ENCODE measurements at regions not wholly inside any gene's neighbourhood (a gene's known extent, or its start where the extent isn't known, plus 50 kb on each side); places are given as distances from the start of the nearest gene placed in this dataset.

GRCh38 chrX:39956803-39957394 is 140.9 kb downstream of the BCOR start:
- no peak for DNase-seq (ENCODE audit: low read depth in 2 of 3, low spot score in 1 of 3)

GRCh38 chrX:39957816-39958566 is 139.8 kb downstream of the BCOR start:
- DNase-seq (ENCODE audit: low read depth in 2 of 3, low spot score in 1 of 3): no peak

- DNase-seq (ENCODE audit: low read depth in 2 of 3, low spot score in 1 of 3): no peak
Measured at GRCh38 chrX:39958850-39959249, 138.9 kb downstream of the BCOR start.

GRCh38 chrX:39960219-39960618 is 137.5 kb downstream of the BCOR start:
- no peak for DNase-seq (ENCODE audit: low read depth in 2 of 3, low spot score in 1 of 3)

- DNase-seq (ENCODE audit: low read depth in 2 of 3, low spot score in 1 of 3): no peak
Measured at GRCh38 chrX:39961441-39961840, 136.3 kb downstream of the BCOR start.

GRCh38 chrX:39965051-39965573 is 132.6 kb downstream of the BCOR start:
- DNase-seq (ENCODE audit: low read depth in 2 of 3, low spot score in 1 of 3): no peak

GRCh38 chrX:39966176-39966575 is 131.6 kb downstream of the BCOR start:
- no peak for DNase-seq (ENCODE audit: low read depth in 2 of 3, low spot score in 1 of 3)

- DNase-seq (ENCODE audit: low read depth in 2 of 3, low spot score in 1 of 3): no peak
Measured at GRCh38 chrX:39967348-39967747, 130.4 kb downstream of the BCOR start.

GRCh38 chrX:39969099-39969818 is 128.5 kb downstream of the BCOR start:
- no peak for DNase-seq (ENCODE audit: low read depth in 2 of 3, low spot score in 1 of 3)

- no peak for DNase-seq (ENCODE audit: low read depth in 2 of 3, low spot score in 1 of 3)
Measured at GRCh38 chrX:39969819-39970504, 127.8 kb downstream of the BCOR start.

GRCh38 chrX:39971760-39972159 is 126.0 kb downstream of the BCOR start:
- DNase-seq (ENCODE audit: low read depth in 2 of 3, low spot score in 1 of 3): no peak

GRCh38 chrX:39972340-39972739 is 125.4 kb downstream of the BCOR start:
- DNase-seq (ENCODE audit: low read depth in 2 of 3, low spot score in 1 of 3): no peak

GRCh38 chrX:39973810-39974209 is 123.9 kb downstream of the BCOR start:
- DNase-seq (ENCODE audit: low read depth in 2 of 3, low spot score in 1 of 3): no peak

- DNase-seq (ENCODE audit: low read depth in 2 of 3, low spot score in 1 of 3): no peak
Measured at GRCh38 chrX:39974270-39974669, 123.5 kb downstream of the BCOR start.

- DNase-seq (ENCODE audit: low read depth in 2 of 3, low spot score in 1 of 3): no peak
Measured at GRCh38 chrX:39975101-39975925, 122.4 kb downstream of the BCOR start.

GRCh38 chrX:39981946-39982345 is 115.8 kb downstream of the BCOR start:
- DNase-seq (ENCODE audit: low read depth in 2 of 3, low spot score in 1 of 3): no peak

GRCh38 chrX:39982948-39983347 is 114.8 kb downstream of the BCOR start:
- no peak for DNase-seq (ENCODE audit: low read depth in 2 of 3, low spot score in 1 of 3)

GRCh38 chrX:39983715-39984114 is 114.0 kb downstream of the BCOR start:
- DNase-seq (ENCODE audit: low read depth in 2 of 3, low spot score in 1 of 3): no peak

- DNase-seq (ENCODE audit: low read depth in 2 of 3, low spot score in 1 of 3): no peak
Measured at GRCh38 chrX:39984191-39984956, 113.4 kb downstream of the BCOR start.

GRCh38 chrX:39985071-39985470 is 112.7 kb downstream of the BCOR start:
- no peak for DNase-seq (ENCODE audit: low read depth in 2 of 3, low spot score in 1 of 3)

All from stimulated activated CD4-positive, alpha-beta T cell treated with anti-CD3 and anti-CD28 coated beads, Interleukin-12 subunit alpha, Interleukin-12 subunit beta, amount 100 ng/mL, for 48 hours (primary cell).